Prostate gland (tissue), 2 donors: ENCODE measurements at regions not wholly inside any gene's neighbourhood (a gene's known extent, or its start where the extent isn't known, plus 50 kb on each side); places are given as distances from the start of the nearest gene placed in this dataset.

Source experiments
- DNase-seq: peaks from one replicate; pipeline ENCODE4 v3.0.0-alpha.2; 2019; ENCODE audit warnings: low spot score
- H3K27ac ChIP-seq, 2 donors: fragments of 200-600 bp; sonication (generic); 2 replicates each; pipeline ENCODE4 v1.5.1; 2017 to 2019
- H3K27me3 ChIP-seq: fragments of 200-600 bp; sonication (generic); replicated peaks from 2 replicates; pipeline ENCODE4 v1.5.1; 2019; ENCODE audit not compliant: insufficient read depth
- H3K36me3 ChIP-seq, 2 donors: fragments of 200-600 bp; sonication (generic); 1 replicate in 1 of 2; 2 replicates in 1 of 2; pipeline versions ENCODE4 v1.5.1 to v1.8.1; 2017 to 2019
- H3K4me1 ChIP-seq: fragments of 200-600 bp; sonication (generic); replicated peaks from 2 replicates; pipeline ENCODE4 v1.5.1; 2019
- H3K4me3 ChIP-seq, 2 donors: fragments of 200-600 bp; sonication (generic); 2 replicates each; pipeline ENCODE4 v1.5.1; 2017 to 2019
- H3K9me3 ChIP-seq: fragments of 200-600 bp; sonication (generic); 2 replicates; pipeline ENCODE4 v1.5.1; 2017
- CTCF ChIP-seq, 4 experiments: fragments of 200-600 bp in 2 of 4; fragments of 450-650 bp in 2 of 4; sonication (generic) in 2 of 4; IDR thresholded peaks; 1 replicate in 3 of 4; 2 replicates in 1 of 4; pipeline ENCODE4 v1.5.1; 2016 to 2019; ENCODE audit warnings: antibody characterized with exemption in 4 of 4, mild to moderate bottlenecking in 2 of 4, moderate library complexity in 2 of 4
- POLR2A ChIP-seq: fragments of 450-650 bp; IDR thresholded peaks from one replicate; pipeline ENCODE4 v1.6.1; 2016; ENCODE audit warnings: antibody characterized with exemption, mild to moderate bottlenecking
- POLR2AphosphoS5 ChIP-seq: sonication (generic); formaldehyde crosslinking; IDR thresholded peaks from one replicate; pipeline ENCODE4 v1.6.1; 2017; ENCODE audit warnings: antibody characterized with exemption
- WGBS: methylation state at CpG from one replicate; pipeline ENCODE4 v1.1.5; 2018; 5-methylcytosine and 5-hydroxymethylcytosine counted together
- intact Hi-C: fragments of 100-400 bp; cut with DNase I; formaldehyde crosslinking; loops from one replicate; pipeline ENCODE4 v1.14.2; 2022

GRCh38 chr4:181650033-181650825 lies 593.0 kb upstream of the TENM3 start:
- intact Hi-C loops = no loop called here
- no peaks in the 10 kb centered on the region for H3K9me3 ChIP-seq
- no peak overlapping the region for H3K27ac ChIP-seq
- TF ChIP-seq CTCF (IDR thresholded peaks at IDR 0.05) = no peak
- TF ChIP-seq POLR2A = no peak
- no peak for TF ChIP-seq POLR2AphosphoS5
- no peaks in the 10 kb centered on the region for H3K36me3 ChIP-seq
- no peaks in the 10 kb centered on the region for H3K4me1 ChIP-seq
- H3K4me3 ChIP-seq = no peak overlapping the region
- 69% methylated on average over 4 of the region's 4 CpGs for WGBS
- DNase-seq = no peak
- no peaks in the 10 kb centered on the region for H3K27me3 ChIP-seq

DNA sequence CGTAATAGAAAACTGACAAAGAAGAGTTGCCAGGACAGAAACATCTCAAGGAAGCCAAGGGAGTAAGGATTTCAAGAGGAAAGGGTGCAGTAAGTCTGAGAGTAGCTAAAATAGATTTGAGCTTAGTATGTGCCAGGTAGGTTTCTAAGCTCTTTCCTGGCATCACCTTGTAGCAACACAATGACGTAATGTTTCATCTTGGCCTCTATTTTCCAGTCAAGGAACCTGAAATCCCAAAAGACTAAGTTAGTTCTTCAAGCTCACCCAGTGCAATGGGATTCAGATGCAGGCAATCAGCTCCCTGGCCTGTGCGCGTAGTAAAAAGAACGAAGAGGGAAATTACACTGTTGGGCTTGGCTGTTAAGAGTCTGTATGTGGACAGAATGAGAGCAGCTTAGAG lies 586.5 kb upstream of the TENM3 start:
- intact Hi-C loops = no loop called here
- 91% methylated on average over 5 of the region's 5 CpGs for WGBS
- no peak for DNase-seq
- H3K4me3 ChIP-seq = no peak overlapping the region
- TF ChIP-seq CTCF (IDR thresholded peaks at IDR 0.05) (no peak), POLR2A (no peak), POLR2AphosphoS5 (no peak)
- no peaks in the 10 kb centered on the region for H3K9me3 ChIP-seq
- H3K27ac ChIP-seq = no peak overlapping the region
- H3K36me3 ChIP-seq = no peaks in the 10 kb centered on the region
- H3K27me3 ChIP-seq = no peaks in the 10 kb centered on the region
- no peaks in the 10 kb centered on the region for H3K4me1 ChIP-seq

DNA sequence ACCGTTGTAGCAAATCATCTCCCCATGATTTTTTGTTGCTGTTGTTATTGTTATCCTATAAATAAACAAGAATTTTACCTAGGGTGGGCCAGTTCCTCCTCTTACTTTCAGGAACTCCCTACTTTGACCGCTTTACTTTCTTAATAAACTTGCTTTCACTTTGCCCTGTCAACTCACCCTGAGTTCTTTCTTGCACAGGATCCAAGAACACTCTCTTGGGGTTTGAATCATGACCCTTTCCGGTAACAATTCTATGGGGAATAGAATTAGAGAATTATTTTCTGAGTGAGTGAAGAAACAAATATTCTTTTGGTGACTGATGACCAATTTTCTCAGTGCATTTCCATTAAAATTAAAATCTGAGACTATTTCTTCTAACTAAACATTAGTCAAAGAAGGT lies 584.0 kb upstream of the TENM3 start:
- H3K27ac ChIP-seq = no peak overlapping the region
- no peak overlapping the region for H3K4me3 ChIP-seq
- intact Hi-C loops = no loop called here
- DNase-seq = no peak
- H3K27me3 ChIP-seq = no peaks in the 10 kb centered on the region
- WGBS = 72% methylated on average over 3 of the region's 3 CpGs
- no peaks in the 10 kb centered on the region for H3K9me3 ChIP-seq
- no peaks in the 10 kb centered on the region for H3K36me3 ChIP-seq
- no peak for TF ChIP-seq CTCF (IDR thresholded peaks at IDR 0.05)
- no peak for TF ChIP-seq POLR2AphosphoS5
- TF ChIP-seq POLR2A = no peak
- H3K4me1 ChIP-seq = no peaks in the 10 kb centered on the region

- Histone ChIP-seq H3K27me3 (no peaks in the 10 kb centered on the region), H3K27ac (no peak overlapping the region), H3K9me3 (no peaks in the 10 kb centered on the region), H3K4me3 (no peak overlapping the region), H3K4me1 (no peaks in the 10 kb centered on the region), H3K36me3 (no peaks in the 10 kb centered on the region)
- intact Hi-C loops = no loop called here
- DNase-seq = no peak
- no peak for TF ChIP-seq POLR2A
- TF ChIP-seq CTCF (IDR thresholded peaks at IDR 0.05) = no peak
- no peak for TF ChIP-seq POLR2AphosphoS5
- WGBS = 32% methylated on average over 6 of the region's 6 CpGs
Observed at GRCh38 chr4:181659876-181660275, 583.3 kb upstream of the TENM3 start.

- TF ChIP-seq POLR2A (no peak), CTCF (IDR thresholded peaks at IDR 0.05) (no peak), POLR2AphosphoS5 (no peak)
- H3K4me1 ChIP-seq = no peaks in the 10 kb centered on the region
- no peaks in the 10 kb centered on the region for H3K36me3 ChIP-seq
- H3K27ac ChIP-seq = no peak overlapping the region
- WGBS = 87% methylated on average over 4 of the region's 4 CpGs
- no peaks in the 10 kb centered on the region for H3K9me3 ChIP-seq
- H3K4me3 ChIP-seq = no peak overlapping the region
- H3K27me3 ChIP-seq = no peaks in the 10 kb centered on the region
- DNase-seq = no peak
- intact Hi-C loops = no loop called here
Observed at GRCh38 chr4:181661090-181661489, 582.1 kb upstream of the TENM3 start.
